Stimulated activated naive CD8-positive, alpha-beta T cell treated with anti-CD3 and anti-CD28 coated beads, Interleukin-15, amount 100 ng/mL, for 72 hours (primary cell): ENCODE measurements at regions not wholly inside any gene's neighbourhood (a gene's known extent, or its start where the extent isn't known, plus 50 kb on each side); places are given as distances from the start of the nearest gene placed in this dataset.
A peak's percentile ranks its signal among the peaks of the same experiment; 100 is the strongest.

ENCODE experiments used
- ATAC-seq: fragments of 150-1000 bp; cut with Tn5 transposase; 2 replicates; pipeline ENCODE4 v1.10.0; 2021; ENCODE audit warnings: mild to moderate bottlenecking, moderate library complexity
- DNase-seq, 2 donors: peaks; one replicate each; pipeline ENCODE4 v3.0.0; 2021 to 2022
- H3K27ac Mint-ChIP-seq, 2 donors: one replicate each; pipeline ENCODE4 v1.8.0; 2022; ENCODE audit warnings: mild to moderate bottlenecking in 2 of 2, mixed read lengths in 2 of 2, moderate library complexity in 2 of 2
- H3K27me3 Mint-ChIP-seq: one replicate; pipeline ENCODE4 v1.8.0; 2022; ENCODE audit warnings: mixed read lengths
- H3K4me1 Mint-ChIP-seq: one replicate; pipeline ENCODE4 v1.8.0; 2022; ENCODE audit warnings: mild to moderate bottlenecking, mixed read lengths
- H3K4me3 Mint-ChIP-seq, 2 donors: one replicate each; pipeline ENCODE4 v1.8.0; 2022; ENCODE audit warnings: mild to moderate bottlenecking in 2 of 2, mixed read lengths in 2 of 2, moderate library complexity in 1 of 2
- H3K9me3 Mint-ChIP-seq, 2 donors: one replicate each; pipeline ENCODE4 v1.8.0; 2022; ENCODE audit warnings: mixed read lengths in 2 of 2

DNA sequence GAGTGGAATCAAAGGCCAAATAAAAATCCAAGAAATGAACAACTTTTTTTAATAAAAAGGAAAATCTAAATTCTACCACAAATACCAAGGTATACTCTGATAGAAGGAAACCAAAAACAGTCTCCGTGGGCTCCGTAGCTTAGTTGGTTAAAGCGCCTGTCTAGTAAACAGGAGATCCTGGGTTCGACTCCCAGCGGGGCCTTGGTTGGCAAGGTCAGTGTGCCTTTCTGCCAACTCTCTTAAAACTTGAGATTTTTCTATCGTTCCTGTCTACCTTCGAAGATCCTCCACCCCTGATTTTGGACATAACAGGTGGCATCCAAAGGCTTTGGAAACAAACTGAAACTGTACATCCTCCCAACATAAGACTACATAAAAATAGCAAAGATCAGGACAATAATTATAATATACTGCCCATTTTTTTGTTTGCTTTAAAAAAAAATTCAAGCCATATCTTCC is 197.9 kb downstream of the TRIM27 start:
- Mint-ChIP-seq H3K9me3 (no peaks in the 10 kb centered on the region), H3K4me1 (peaks cover 17% of the 10 kb centered on the region), H3K27me3 (peaks cover 93% of the 10 kb centered on the region), H3K4me3 (no peak overlapping the region), H3K27ac (no peak overlapping the region)
- ATAC-seq (no peak), DNase-seq (no peak)

DNA sequence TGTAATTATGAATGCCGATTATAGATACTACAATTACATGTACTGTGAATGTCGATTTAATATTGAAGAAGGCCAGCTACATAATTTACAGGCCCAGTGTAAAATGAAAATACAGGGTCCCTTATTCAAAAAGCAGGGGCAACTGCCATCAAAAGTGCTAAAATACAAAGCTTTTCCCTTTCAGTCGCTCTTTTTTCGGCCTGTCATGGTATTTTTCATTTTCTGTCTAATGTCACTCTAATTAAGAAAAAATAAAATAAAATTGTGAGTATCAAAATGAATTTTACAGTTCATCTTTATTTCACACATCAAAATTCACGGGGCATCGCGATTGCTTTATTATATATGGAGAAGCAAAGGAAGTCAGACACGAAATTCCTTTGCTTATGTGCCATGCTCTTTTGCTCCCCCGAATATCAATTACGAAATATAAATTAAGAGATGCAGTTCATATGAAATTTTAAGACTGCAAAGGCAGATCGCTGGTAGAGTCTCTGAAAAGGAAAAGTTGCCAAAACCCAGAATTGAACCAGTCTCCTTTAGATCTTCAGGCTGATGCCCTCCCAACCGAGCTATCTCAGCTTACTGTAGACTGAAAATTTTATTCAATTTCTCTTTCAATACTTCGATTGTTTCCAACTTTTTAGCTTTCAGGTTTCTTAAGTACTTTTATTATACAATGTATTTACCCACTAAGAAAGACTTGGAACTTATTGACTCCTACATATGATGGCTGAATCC is 197.0 kb downstream of the TRIM27 start:
- Mint-ChIP-seq H3K4me1 (peaks cover 17% of the 10 kb centered on the region), H3K9me3 (no peaks in the 10 kb centered on the region), H3K4me3 (no peak overlapping the region), H3K27ac (no peak overlapping the region), H3K27me3 (peaks cover 93% of the 10 kb centered on the region)
- no peak for ATAC-seq
- no peak for DNase-seq

DNA sequence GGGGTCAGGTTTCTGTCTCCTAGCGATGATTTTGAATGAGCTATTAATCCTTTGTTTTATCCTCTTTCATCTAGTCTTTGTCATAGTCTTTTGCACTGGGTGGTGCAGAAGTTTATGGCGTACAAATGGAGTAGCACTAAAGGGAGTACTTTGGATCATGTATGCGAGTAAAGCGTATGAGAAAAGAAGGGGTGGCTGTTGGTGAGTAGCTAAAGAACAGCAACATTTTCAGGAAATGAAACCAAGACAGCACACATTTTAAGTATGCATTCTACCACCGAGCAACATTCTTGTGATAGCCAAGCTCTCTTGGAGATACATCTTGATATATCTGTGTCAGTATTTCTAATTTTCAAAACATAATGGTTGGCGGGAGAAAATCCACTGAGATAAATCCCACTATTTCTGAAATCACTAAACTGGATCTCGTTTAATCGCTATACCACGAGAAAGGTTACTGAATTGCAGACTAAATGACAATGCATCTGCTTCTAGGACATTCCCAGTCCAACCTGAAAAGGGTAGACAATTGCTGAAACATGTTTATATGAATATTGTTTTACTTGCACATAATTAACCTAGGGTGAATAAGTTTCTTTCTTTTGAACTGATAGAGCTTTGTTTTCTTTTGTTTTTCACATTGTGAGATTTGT is 196.1 kb downstream of the TRIM27 start:
- no peak overlapping the region for H3K27ac Mint-ChIP-seq
- H3K4me1 Mint-ChIP-seq = peaks cover 17% of the 10 kb centered on the region
- peaks cover 93% of the 10 kb centered on the region for H3K27me3 Mint-ChIP-seq
- DNase-seq = no peak
- H3K9me3 Mint-ChIP-seq = peaks cover 6 to 7% of the 10 kb centered on the region in 2 donors
- no peak for ATAC-seq
- peak overlapping the region; percentile 93 to 97 for H3K4me3 Mint-ChIP-seq

DNA sequence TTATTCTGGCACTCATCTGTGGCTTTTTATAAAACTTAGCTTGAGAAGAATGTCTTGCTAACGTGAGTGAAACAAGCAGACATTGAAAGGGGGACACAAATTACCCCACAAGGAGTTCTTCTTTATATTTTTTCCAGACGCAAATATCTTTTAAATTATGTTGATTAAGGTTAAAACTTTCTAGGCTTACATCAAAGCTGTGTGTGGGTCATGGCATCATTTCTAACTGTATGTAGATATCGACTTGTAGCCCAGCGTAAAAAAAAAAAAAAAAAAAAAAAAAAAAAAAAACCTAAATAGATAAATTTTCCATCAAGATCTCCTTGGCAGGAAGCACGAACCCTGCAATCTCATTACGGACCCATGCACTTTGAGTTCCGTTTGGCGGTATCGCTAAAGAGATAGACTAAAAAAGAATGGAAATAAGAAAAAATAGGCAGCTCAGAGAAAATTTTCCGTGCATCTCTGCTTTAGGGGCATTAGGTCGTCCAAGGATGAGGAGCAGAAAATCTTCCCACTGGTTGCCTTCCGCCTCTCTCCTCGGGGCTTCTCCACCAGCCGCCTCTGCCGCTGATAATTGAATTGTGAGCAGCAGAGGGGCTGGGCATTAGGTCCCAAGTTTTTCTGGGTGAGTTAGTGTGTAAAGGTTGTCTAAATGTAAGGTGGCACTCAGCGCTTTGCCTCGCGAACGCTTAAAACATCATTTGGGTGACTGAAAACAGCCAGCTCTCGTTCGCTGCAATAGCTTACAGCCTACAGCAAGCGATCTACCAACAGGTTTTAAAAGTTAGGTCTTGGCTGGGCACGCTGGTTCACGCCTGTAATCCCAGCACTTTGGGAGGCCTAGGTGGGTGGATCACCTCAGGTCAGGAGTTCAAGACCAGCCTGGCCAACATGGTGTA is 194.0 kb downstream of the TRIM27 start:
- peak overlapping the region in 1 of 2 donors; percentile 100 for H3K27ac Mint-ChIP-seq
- H3K4me1 Mint-ChIP-seq = peaks cover 17% of the 10 kb centered on the region
- H3K4me3 Mint-ChIP-seq = peak overlapping the region; percentile 93 to 97
- DNase-seq (no peak), ATAC-seq (no peak)
- H3K9me3 Mint-ChIP-seq = peaks cover 14 to 19% of the 10 kb centered on the region in 2 donors
- H3K27me3 Mint-ChIP-seq = peaks cover 92% of the 10 kb centered on the region

DNA sequence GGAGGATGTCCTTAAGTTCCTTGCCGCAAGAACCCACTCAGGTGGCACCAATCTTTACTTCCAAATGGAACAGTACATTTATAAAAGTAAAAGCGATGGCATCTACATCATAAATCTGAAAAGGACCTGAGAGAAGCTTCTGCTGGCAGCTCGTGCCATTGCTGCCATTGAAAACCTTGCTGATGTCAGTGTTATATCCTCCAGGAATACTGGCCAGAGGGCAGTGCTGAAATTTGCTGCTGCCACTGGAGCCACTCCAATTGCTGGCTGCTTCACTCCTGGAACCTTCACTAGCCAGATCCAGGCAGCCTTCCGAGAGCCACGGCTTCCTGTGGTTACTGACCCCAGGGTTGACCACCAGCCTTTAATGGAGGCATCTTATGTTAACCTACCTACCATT is 191.7 kb downstream of the TRIM27 start:
- H3K27me3 Mint-ChIP-seq = peaks cover 99% of the 10 kb centered on the region
- peaks cover 17% of the 10 kb centered on the region for H3K4me1 Mint-ChIP-seq
- DNase-seq = no peak
- no peak overlapping the region for H3K4me3 Mint-ChIP-seq
- peaks cover 24 to 28% of the 10 kb centered on the region in 2 donors for H3K9me3 Mint-ChIP-seq
- no peak overlapping the region for H3K27ac Mint-ChIP-seq
- no peak for ATAC-seq

DNA sequence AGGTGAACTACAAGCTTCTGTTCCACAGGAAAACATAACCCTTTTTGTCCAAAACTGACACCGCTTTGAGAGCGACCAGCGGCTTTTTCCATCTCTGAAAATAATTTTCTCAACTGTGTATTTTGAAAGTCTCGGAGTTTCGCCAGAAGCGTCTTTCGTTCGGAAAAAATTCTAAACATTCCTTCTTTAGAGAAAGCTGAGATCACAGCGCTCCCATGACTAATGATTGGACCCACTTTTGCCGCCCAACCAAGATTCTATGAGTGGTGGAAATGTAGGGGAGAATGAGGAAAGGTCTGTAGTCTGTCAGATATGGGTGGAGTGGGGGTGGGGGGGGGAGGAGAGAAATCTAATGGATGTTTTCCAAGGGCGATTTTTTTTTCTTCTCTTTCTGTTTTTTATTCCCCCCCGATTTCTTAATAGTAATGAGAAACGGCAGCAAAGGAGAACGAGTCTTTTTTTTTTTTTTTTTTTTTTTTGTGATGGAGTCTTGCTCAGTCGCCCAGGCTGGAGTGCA is 189.3 kb downstream of the TRIM27 start:
- ATAC-seq (no peak), DNase-seq (no peak)
- H3K27ac Mint-ChIP-seq = peak overlapping the region in 1 of 2 donors; percentile 61
- no peak overlapping the region for H3K4me3 Mint-ChIP-seq
- peaks cover 40 to 43% of the 10 kb centered on the region in 2 donors for H3K9me3 Mint-ChIP-seq
- H3K4me1 Mint-ChIP-seq = peaks cover 17% of the 10 kb centered on the region
- H3K27me3 Mint-ChIP-seq = peaks cover 98% of the 10 kb centered on the region

DNA sequence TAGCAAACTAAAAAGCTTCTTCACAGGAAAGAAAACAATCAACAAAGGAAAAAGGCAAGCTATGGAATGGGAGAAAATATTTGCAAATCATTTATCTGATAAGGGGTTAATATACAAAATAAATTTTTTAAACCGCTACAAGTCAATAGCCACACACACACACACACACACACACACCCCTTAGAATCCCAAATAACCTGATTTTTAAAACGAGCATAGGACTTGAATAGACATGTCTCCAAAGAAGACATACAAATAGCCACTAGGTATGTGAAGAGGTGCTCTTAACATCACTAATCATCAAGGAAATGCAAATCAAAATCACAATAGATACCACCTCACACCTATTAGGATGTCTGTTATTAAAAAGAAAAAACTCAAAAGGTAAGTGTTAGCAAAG is 187.7 kb downstream of the TRIM27 start:
- Mint-ChIP-seq H3K4me3 (no peak overlapping the region), H3K9me3 (peaks cover 40 to 43% of the 10 kb centered on the region in 2 donors), H3K27ac (no peak overlapping the region), H3K4me1 (peaks cover 17% of the 10 kb centered on the region), H3K27me3 (peaks cover 91% of the 10 kb centered on the region)
- ATAC-seq (no peak), DNase-seq (no peak)

DNA sequence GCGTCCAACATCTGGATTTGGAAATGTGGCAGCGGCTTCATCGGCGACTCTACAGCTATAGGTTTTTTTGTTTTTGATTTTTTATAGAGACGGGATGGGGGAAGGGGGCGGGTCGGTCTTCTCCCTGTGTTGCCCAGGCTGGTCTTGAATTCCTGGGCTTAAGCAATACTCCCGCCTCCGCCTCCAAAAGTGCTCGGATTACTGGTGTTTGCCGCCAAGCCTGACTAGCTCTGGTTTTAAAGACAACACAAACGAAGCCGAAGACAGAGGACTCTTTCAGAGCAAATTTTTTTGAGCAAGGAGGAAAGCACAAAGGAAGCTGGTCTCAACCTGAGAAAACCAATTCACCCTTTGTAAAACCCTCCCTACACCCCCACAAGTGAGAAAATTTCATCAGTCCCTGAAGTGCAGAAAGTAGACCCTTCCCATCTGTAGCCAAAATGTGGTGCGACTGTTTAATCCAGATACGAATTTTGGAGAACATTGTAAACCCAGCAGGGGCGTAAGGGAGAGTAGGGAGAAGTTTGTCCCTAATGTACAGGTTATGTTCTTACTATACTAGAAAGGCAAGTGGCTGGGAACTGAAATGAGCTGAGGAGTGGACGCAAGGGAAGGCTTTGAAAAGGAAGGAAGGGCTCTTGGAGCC is 185.9 kb downstream of the TRIM27 start:
- H3K4me1 Mint-ChIP-seq = peaks cover 17% of the 10 kb centered on the region
- no peak overlapping the region for H3K27ac Mint-ChIP-seq
- H3K4me3 Mint-ChIP-seq = peak overlapping the region; percentile 36 to 56
- H3K27me3 Mint-ChIP-seq = peaks cover 84% of the 10 kb centered on the region
- DNase-seq (no peak), ATAC-seq (no peak)
- H3K9me3 Mint-ChIP-seq = peaks cover 34% of the 10 kb centered on the region in 2 donors

DNA sequence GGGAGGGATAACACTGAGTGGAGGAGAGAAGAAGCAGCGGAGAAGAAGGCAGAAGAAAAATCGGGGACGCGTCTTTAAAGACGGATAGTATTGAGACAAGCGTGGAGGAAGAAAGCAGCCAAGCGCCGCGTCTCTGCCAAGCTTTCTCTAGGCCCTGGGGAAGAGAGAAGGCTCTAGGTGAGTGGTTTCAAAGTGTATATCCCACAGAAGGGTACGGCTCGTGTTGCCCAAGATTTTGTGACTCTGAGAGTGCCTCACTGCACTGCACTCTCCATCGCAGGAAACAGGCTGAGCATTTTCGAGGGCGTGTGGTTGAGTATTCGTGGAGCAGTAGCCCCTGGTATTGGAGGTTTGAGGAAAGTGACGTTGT is 185.4 kb downstream of the TRIM27 start:
- Mint-ChIP-seq H3K4me1 (peaks cover 17% of the 10 kb centered on the region), H3K9me3 (peaks cover 30 to 31% of the 10 kb centered on the region in 2 donors), H3K27me3 (peaks cover 84% of the 10 kb centered on the region), H3K27ac (peak overlapping the region; percentile 38 to 79), H3K4me3 (peak overlapping the region; percentile 36 to 43)
- no peak for ATAC-seq
- no peak for DNase-seq

DNA sequence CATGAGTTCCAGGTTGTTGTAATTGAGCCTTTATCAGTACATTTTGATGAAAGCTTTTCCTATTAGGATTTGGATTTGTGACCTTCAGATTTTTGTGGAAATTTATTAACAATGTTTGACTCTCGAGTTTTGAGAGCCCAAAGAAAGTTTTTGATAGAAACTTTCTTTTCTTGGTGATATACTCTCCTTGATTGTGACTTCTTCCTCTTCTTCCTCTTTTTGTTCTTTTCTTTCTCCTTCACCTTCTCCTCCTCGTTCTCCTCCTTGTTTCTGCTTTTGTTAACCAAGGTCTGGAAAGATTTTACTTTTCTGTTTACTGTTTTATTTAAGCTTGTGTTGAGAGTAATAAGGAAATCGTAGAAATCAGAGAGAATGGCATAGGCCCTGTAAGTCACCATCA is 182.4 kb downstream of the TRIM27 start:
- Mint-ChIP-seq H3K9me3 (peaks cover 16 to 25% of the 10 kb centered on the region in 2 donors), H3K27ac (no peak overlapping the region), H3K4me1 (peaks cover 17% of the 10 kb centered on the region), H3K27me3 (peaks cover 71% of the 10 kb centered on the region), H3K4me3 (no peak overlapping the region)
- DNase-seq = no peak
- ATAC-seq = no peak

DNA sequence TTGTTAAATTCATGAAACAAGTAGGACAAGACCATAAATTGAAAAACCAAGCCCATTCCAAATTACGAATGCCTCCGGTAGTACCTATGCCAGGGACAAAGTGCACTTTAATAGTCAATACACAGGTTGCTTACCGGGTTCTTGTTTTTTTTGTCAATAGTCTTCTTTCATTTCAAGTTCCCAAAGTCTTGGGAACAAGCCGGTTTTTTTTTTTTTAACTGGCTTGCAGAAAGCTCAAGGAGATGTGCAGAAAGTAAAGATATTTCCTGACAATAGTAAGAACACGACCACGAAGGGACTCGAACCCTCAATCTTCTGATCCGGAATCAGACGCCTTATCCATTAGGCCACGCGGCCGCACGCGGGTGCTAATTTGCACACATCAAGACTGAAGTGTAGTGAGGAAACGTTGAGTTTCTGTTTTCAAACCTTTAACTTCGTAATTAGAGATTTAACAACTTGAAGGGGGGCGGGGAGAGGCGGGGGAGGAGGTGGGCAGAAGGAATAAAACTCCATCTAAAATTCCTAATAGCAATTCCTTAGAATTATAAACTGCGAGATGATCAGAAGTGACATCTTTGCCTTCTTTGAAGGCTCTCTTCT is 181.0 kb downstream of the TRIM27 start:
- peak in 1 of 2 donors; percentile 33 for DNase-seq

DNA sequence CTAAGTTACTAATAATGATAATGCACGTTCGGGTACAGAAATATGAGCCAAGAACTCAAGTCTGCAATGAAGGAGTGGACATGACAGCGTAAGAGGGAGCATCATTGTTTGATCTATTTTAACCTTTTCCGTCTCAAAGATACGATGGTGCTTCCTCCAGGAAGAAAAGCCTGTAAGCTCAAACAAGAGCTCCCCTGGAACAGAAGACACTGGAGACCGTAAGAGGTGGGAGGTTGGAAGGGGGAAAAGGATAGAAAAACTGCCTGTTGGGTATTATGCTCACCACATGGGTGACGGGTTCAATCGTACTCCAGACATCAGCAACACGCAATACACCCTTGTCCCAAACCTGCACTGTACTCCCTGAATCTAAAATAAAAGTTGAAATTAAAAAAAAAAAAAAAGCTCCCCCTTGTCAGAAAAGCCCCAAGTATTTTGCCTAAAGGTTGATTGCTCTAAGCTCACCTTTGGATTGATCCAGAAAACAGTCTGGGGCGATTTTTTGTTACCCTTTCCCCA is 180.5 kb downstream of the TRIM27 start:
- H3K4me1 Mint-ChIP-seq = peaks cover 7% of the 10 kb centered on the region
- ATAC-seq (no peak), DNase-seq (no peak)
- H3K4me3 Mint-ChIP-seq = peak overlapping the region in 1 of 2 donors; percentile 62
- H3K9me3 Mint-ChIP-seq = peaks cover 16 to 17% of the 10 kb centered on the region in 2 donors
- H3K27me3 Mint-ChIP-seq = peaks cover 71% of the 10 kb centered on the region
- H3K27ac Mint-ChIP-seq = no peak overlapping the region

More for the DNA sequence above, 181.0 kb downstream of the TRIM27 start:
- ATAC-seq = no peak
- H3K27me3 Mint-ChIP-seq = peaks cover 71% of the 10 kb centered on the region
- peaks cover 20% of the 10 kb centered on the region in 2 donors for H3K9me3 Mint-ChIP-seq
- H3K4me1 Mint-ChIP-seq = peaks cover 11% of the 10 kb centered on the region
- H3K4me3 Mint-ChIP-seq = peak overlapping the region; percentile 18 to 62
- H3K27ac Mint-ChIP-seq = peak overlapping the region in 1 of 2 donors; percentile 95

DNA sequence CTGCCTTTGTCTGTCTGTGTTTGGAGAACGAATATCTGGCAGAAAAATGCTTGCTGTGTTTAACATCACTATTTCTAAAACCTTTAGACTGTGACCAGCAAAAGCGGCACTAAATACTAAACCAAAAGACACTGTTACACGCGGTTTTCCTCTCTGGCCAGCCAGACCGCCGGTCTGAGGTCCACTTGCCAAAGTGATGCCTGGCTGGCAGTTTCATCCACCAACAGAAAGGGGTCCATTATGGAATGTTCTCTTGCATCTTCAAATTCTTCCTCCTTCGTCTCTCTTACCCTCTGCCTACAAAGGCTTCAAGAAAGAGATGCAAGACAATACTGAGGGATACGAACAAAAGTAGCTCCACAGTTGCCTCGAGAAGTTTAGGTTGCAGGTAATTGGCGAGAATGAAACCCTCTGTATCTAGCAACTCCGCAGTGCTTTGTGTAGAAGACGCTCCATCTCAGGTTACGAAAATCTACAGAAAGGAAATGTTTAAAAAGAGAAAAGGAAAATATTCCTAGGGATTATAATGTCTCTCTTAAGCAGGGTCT is 176.6 kb downstream of the TRIM27 start:
- H3K4me3 Mint-ChIP-seq = no peak overlapping the region
- peaks cover 76% of the 10 kb centered on the region for H3K27me3 Mint-ChIP-seq

DNA sequence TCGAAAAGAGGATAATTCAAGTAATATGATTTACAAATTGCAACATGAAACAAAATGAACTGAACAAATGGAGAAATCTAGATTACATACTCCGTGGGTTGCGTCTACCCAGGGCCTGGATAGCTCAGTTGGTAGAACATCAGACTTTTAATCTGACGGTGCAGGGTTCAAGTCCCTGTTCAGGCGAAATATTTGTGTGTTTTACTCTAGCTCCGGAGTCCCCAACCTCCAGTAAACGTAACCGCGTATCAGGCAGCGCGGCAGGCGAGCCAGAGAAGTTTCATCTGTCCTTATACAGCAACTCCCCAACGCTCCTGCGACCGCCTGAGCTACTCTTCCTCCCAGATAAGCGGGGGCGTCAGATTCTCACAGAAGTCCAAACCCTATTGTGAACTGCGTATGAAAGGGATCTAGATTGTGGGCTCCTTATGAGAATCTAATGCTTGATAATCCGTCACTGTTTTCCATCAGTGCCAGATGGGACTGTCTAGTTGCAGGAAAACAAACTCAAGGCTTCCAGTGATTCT is 176.1 kb downstream of the TRIM27 start:
- Mint-ChIP-seq H3K27ac (peak overlapping the region in 1 of 2 donors; percentile 59), H3K27me3 (peaks cover 81% of the 10 kb centered on the region), H3K4me3 (no peak overlapping the region), H3K4me1 (no peaks in the 10 kb centered on the region), H3K9me3 (peaks cover 21 to 35% of the 10 kb centered on the region in 2 donors)
- DNase-seq (peak in 1 of 2 donors; percentile 33), ATAC-seq (peak; percentile 33)

More for the DNA sequence above, 176.6 kb downstream of the TRIM27 start:
- Mint-ChIP-seq H3K9me3 (peaks cover 21 to 35% of the 10 kb centered on the region in 2 donors), H3K4me1 (no peaks in the 10 kb centered on the region), H3K27ac (peak overlapping the region in 1 of 2 donors; percentile 59)
- no peak for DNase-seq
- no peak for ATAC-seq
